C4-2B (cell line): ENCODE measurements at regions not wholly inside any gene's neighbourhood (a gene's known extent, or its start where the extent isn't known, plus 50 kb on each side); places are given as distances from the start of the nearest gene placed in this dataset.

Experiments used
- ZFX ChIP-seq: fragments of 450-650 bp; IDR thresholded peaks from 2 replicates; pipeline ENCODE4 v1.6.1; 2017
- TF ChIP-seq, protein P1 (sequence below): fragments of 450-650 bp; conservative IDR thresholded peaks from 2 replicates; pipeline ENCODE4 v1.5.1; 2017; ENCODE audit warnings: mild to moderate bottlenecking

DNA sequence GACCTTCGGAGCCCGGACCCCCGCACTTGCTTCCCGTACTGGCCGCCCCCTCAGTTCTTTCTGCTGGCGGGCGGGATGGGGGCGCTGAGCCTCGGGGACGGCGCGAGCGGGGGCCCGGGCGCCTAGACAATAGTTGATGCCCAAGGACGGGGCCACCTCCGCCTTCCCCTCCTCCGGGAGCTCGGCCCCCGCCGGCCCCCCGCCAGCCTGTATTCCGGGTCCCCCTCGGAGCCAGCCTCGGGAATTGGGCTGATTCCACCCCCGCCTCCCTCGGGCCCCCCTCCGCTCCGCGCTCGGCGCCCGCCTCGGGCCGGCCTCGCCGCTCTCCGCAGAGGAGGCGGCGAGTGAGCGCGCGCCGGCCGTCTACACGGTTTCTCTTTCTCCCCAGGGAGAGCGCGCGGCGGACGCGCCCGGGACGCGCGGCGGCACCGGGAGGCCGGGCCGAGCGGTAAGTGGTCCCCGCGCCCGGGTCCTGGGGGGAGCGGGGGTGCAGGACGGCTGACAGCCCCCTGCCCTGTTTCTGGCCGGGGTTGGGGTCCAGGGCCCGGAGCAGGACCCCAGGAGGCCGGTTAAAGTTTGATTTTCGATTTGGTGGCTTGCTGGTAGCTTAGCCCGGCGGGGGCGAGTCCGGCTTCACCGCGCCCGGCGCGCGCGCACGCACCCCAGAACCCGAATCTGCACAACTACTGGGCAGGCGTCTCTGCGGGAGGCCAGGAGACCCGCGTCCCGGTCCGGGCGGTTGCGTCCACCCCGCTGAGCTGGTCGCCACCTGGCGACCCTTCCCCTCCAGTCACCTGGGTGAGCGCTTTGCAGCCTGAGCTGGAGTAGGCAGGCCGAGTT lies 413.7 kb downstream of the PCNX1 start:
- TF ChIP-seq, protein P1, sequence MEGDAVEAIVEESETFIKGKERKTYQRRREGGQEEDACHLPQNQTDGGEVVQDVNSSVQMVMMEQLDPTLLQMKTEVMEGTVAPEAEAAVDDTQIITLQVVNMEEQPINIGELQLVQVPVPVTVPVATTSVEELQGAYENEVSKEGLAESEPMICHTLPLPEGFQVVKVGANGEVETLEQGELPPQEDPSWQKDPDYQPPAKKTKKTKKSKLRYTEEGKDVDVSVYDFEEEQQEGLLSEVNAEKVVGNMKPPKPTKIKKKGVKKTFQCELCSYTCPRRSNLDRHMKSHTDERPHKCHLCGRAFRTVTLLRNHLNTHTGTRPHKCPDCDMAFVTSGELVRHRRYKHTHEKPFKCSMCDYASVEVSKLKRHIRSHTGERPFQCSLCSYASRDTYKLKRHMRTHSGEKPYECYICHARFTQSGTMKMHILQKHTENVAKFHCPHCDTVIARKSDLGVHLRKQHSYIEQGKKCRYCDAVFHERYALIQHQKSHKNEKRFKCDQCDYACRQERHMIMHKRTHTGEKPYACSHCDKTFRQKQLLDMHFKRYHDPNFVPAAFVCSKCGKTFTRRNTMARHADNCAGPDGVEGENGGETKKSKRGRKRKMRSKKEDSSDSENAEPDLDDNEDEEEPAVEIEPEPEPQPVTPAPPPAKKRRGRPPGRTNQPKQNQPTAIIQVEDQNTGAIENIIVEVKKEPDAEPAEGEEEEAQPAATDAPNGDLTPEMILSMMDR = no peak
- TF ChIP-seq ZFX = peak; percentile 72
